WTC11 (cell line): ENCODE measurements at regions not wholly inside any gene's neighbourhood (a gene's known extent, or its start where the extent isn't known, plus 50 kb on each side); places are given as distances from the start of the nearest gene placed in this dataset.

Experiments
- ATAC-seq: fragments of 200-7000 bp; cut with Tn5 transposase; 2 replicates; pipeline ENCODE4 v1.10.0; 2021; ENCODE audit warnings: mild to moderate bottlenecking, moderate library complexity
- CTCF ChIA-PET: fragments of 300-600 bp; sonication (Branson Sonifier 250); formaldehyde crosslinking; loops from one replicate; lab custom pipeline; 2021; ENCODE audit warnings: antibody characterized with exemption; lab: Charles Lee
- POLR2A ChIA-PET: fragments of 350-600 bp; sonication (Branson Sonifier 250); formaldehyde crosslinking; loops from one replicate; lab custom pipeline; 2021; ENCODE audit warnings: antibody characterized with exemption; lab: Charles Lee
- DNase-seq: peaks from one replicate; pipeline ENCODE4 v3.0.0; 2021; ENCODE audit warnings: low spot score
- H3K27ac Mint-ChIP-seq: 2 replicates; pipeline ENCODE4 v1.8.0; 2021; ENCODE audit warnings: mixed read lengths
- H3K27me3 Mint-ChIP-seq: 2 replicates; pipeline ENCODE4 v1.8.0; 2021; ENCODE audit warnings: low read depth, mild to moderate bottlenecking, moderate library complexity, mixed read lengths
- H3K36me3 Mint-ChIP-seq: 2 replicates; pipeline ENCODE4 v1.8.0; 2021; ENCODE audit warnings: mixed read lengths
- H3K4me1 Mint-ChIP-seq: 2 replicates; pipeline ENCODE4 v1.8.0; 2022; ENCODE audit warnings: mixed read lengths
- H3K4me3 Mint-ChIP-seq: 2 replicates; pipeline ENCODE4 v1.8.0; 2021; ENCODE audit warnings: mild to moderate bottlenecking, moderate library complexity, mixed read lengths
- H3K9me3 Mint-ChIP-seq: 2 replicates; pipeline ENCODE4 v1.8.0; 2021; ENCODE audit warnings: mixed read lengths
- AR ChIP-seq: fragments of 250-450 bp; sonication (Bioruptor Pico); IDR thresholded peaks from 2 replicates; pipeline ENCODE4 v1.9.0; 2021; ENCODE audit warnings: mild to moderate bottlenecking
- ATF1 ChIP-seq: sonication (generic); formaldehyde crosslinking; IDR thresholded peaks from 2 replicates; pipeline ENCODE4 v1.8.1; 2023; ENCODE audit warnings: mild to moderate bottlenecking, moderate library complexity, missing genetic modification reagents
- CREM ChIP-seq: sonication (generic); formaldehyde crosslinking; IDR thresholded peaks from 2 replicates; pipeline ENCODE4 v1.8.1; 2022; ENCODE audit warnings: mild to moderate bottlenecking, missing genetic modification reagents, moderate library complexity
- GABPB1 ChIP-seq: sonication (generic); formaldehyde crosslinking; IDR thresholded peaks from 2 replicates; pipeline ENCODE4 v1.8.1; 2023; ENCODE audit warnings: mild to moderate bottlenecking, missing genetic modification reagents
- GTF2I ChIP-seq: fragments of 250-450 bp; sonication (Bioruptor Pico); conservative IDR thresholded peaks from 2 replicates; pipeline ENCODE4 v1.4.0; 2021; ENCODE audit warnings: mild to moderate bottlenecking
- NR2C2 ChIP-seq: sonication (generic); formaldehyde crosslinking; IDR thresholded peaks from 2 replicates; pipeline ENCODE4 v1.8.0; 2022; ENCODE audit warnings: mild to moderate bottlenecking, missing genetic modification reagents
- SMAD3 ChIP-seq: sonication (generic); formaldehyde crosslinking; IDR thresholded peaks from 2 replicates; pipeline ENCODE4 v1.8.0; 2022; ENCODE audit warnings: missing genetic modification reagents, mild to moderate bottlenecking, borderline replicate concordance
- SMAD4 ChIP-seq: sonication (generic); formaldehyde crosslinking; IDR thresholded peaks from 2 replicates; pipeline ENCODE4 v1.8.0; 2022; ENCODE audit warnings: mild to moderate bottlenecking, missing genetic modification reagents
- SOX15 ChIP-seq: fragments of 250-450 bp; sonication (Bioruptor Pico); IDR thresholded peaks from 2 replicates; pipeline ENCODE4 v1.9.0; 2021; ENCODE audit warnings: mild to moderate bottlenecking
- SP1 ChIP-seq: sonication (generic); formaldehyde crosslinking; conservative IDR thresholded peaks from 2 replicates; pipeline ENCODE4 v1.8.1; 2022; ENCODE audit warnings: missing genetic modification reagents
- TEAD1 ChIP-seq: sonication (generic); formaldehyde crosslinking; IDR thresholded peaks from 2 replicates; pipeline ENCODE4 v1.8.0; 2022; ENCODE audit warnings: mild to moderate bottlenecking, missing genetic modification reagents
- ZNF532 ChIP-seq: fragments of 250-450 bp; sonication (Bioruptor Pico); IDR thresholded peaks from 2 replicates; pipeline ENCODE4 v1.9.0; 2021; ENCODE audit warnings: mild to moderate bottlenecking, borderline replicate concordance
- TF ChIP-seq, protein P1 (sequence below): fragments of 250-450 bp; sonication (Bioruptor Pico); IDR thresholded peaks from 2 replicates; pipeline ENCODE4 v1.9.0; 2021; ENCODE audit warnings: moderate library complexity, mild to moderate bottlenecking, inconsistent platforms, borderline replicate concordance
- TF ChIP-seq, protein P2 (sequence below): sonication (generic); formaldehyde crosslinking; IDR thresholded peaks from 2 replicates; pipeline ENCODE4 v1.8.0; 2022; ENCODE audit warnings: mild to moderate bottlenecking, missing genetic modification reagents
- TF ChIP-seq, protein P3 (sequence below): sonication (generic); formaldehyde crosslinking; IDR thresholded peaks from 2 replicates; pipeline ENCODE4 v1.8.0; 2022; ENCODE audit warnings: mild to moderate bottlenecking, missing genetic modification reagents

DNA sequence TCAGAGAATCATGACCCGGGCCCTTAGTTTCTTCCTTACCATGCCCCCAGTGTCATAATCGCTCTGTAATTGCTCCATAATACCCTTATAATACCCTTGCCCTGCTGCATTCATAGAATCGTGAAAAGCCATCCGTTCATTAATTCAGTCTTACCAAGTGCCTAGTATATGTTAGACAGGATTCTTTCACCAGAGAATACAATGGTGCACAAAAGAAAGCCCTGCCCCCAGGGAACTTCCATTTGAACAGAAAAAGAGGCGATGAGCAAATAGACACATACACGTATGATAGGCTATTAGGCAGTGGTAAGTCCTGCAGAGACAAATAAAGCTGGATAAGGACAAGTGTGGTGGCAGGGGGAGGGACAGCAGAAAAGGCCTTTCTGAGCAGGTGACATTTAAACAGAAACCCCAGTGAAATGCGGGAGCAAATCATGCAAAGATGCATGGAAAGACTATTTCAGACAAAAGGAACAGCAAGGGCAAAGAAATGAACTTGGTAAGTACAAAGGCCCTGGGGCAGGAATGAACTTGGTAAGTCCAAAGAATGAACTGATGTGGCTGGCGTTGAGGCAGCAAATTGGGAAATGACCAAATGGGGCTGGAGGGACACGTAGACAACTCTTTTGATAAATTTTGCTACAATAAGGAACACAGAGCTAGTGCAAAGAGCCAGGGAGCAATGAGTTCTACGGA lies 74.6 kb upstream of the CREB3L1 start:
- Mint-ChIP-seq H3K27ac (no peak overlapping the region), H3K4me1 (peaks cover 14% of the 10 kb centered on the region), H3K36me3 (no peaks in the 10 kb centered on the region), H3K27me3 (peaks cover 6% of the 10 kb centered on the region; the same call in 1 of the 2 replicates), H3K9me3 (no peaks in the 10 kb centered on the region), H3K4me3 (no peak overlapping the region)
- CTCF ChIA-PET: no interaction called here
- POLR2A ChIA-PET: interaction anchor here (1.0 kb wide), 1 partner anchor 40 kb away, joined by 3 read pairs; no protein-coding TSS in a partner anchor
- no peak for ATAC-seq
- no peak for DNase-seq
- TF ChIP-seq, protein P1, sequence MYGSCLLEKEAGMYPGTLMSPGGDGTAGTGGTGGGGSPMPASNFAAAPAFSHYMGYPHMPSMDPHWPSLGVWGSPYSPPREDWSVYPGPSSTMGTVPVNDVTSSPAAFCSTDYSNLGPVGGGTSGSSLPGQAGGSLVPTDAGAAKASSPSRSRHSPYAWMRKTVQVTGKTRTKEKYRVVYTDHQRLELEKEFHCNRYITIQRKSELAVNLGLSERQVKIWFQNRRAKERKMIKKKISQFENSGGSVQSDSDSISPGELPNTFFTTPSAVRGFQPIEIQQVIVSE (CRISPR knock-in tag): no peak
- TF ChIP-seq SP1 (CRISPR knock-in tag): no peak
- TF ChIP-seq GTF2I (CRISPR knock-in tag): 0 out of 2 replicates have a peak, but pooled peaks have one; percentile 36
- TF ChIP-seq AR (CRISPR knock-in tag): no peak
- TF ChIP-seq SMAD4 (CRISPR knock-in tag): no peak
- TF ChIP-seq, protein P2, sequence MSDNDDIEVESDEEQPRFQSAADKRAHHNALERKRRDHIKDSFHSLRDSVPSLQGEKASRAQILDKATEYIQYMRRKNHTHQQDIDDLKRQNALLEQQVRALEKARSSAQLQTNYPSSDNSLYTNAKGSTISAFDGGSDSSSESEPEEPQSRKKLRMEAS: no peak
- no peak for TF ChIP-seq CREM

- H3K4me3 Mint-ChIP-seq: no peak overlapping the region
- H3K4me1 Mint-ChIP-seq: peaks cover 14% of the 10 kb centered on the region
- H3K9me3 Mint-ChIP-seq: no peaks in the 10 kb centered on the region
- peak; percentile 93 for ATAC-seq
- no peaks in the 10 kb centered on the region for H3K36me3 Mint-ChIP-seq
- H3K27ac Mint-ChIP-seq: 0 out of 2 replicates have a peak overlapping the region, but pooled peaks have one; percentile 78
- ChIA-PET CTCF (no interaction called here), POLR2A (interaction anchor here (1.0 kb wide), 1 partner anchor 41 kb away, joined by 3 read pairs; no protein-coding TSS in a partner anchor)
- H3K27me3 Mint-ChIP-seq: peaks cover 6% of the 10 kb centered on the region; the same call in 1 of the 2 replicates
- DNase-seq: peak; percentile 32
- TF ChIP-seq NR2C2 (CRISPR knock-in tag): no peak
- 0 out of 2 replicates have a peak, but pooled peaks have one; percentile 59 for TF ChIP-seq GTF2I (CRISPR knock-in tag)
Observed at GRCh38 chr11:46202149-46202548, 75.3 kb upstream of the CREB3L1 start.

GRCh38 chr11:46200537-46201281 lies 76.8 kb upstream of the CREB3L1 start:
- H3K27me3 Mint-ChIP-seq: peaks cover 6% of the 10 kb centered on the region; the same call in 1 of the 2 replicates
- DNase-seq: no peak
- ATAC-seq: no peak
- peaks cover 14% of the 10 kb centered on the region for H3K4me1 Mint-ChIP-seq
- no peaks in the 10 kb centered on the region for H3K36me3 Mint-ChIP-seq
- peak overlapping the region; percentile 47 for H3K27ac Mint-ChIP-seq
- ChIA-PET CTCF (no interaction called here), POLR2A (no interaction called here)
- no peak overlapping the region for H3K4me3 Mint-ChIP-seq
- no peaks in the 10 kb centered on the region for H3K9me3 Mint-ChIP-seq
- no peak for TF ChIP-seq TEAD1 (CRISPR knock-in tag)
- TF ChIP-seq ZNF532 (CRISPR knock-in tag): no peak
- TF ChIP-seq SOX15 (CRISPR knock-in tag): no peak
- no peak for TF ChIP-seq SMAD3
- TF ChIP-seq, protein P3, sequence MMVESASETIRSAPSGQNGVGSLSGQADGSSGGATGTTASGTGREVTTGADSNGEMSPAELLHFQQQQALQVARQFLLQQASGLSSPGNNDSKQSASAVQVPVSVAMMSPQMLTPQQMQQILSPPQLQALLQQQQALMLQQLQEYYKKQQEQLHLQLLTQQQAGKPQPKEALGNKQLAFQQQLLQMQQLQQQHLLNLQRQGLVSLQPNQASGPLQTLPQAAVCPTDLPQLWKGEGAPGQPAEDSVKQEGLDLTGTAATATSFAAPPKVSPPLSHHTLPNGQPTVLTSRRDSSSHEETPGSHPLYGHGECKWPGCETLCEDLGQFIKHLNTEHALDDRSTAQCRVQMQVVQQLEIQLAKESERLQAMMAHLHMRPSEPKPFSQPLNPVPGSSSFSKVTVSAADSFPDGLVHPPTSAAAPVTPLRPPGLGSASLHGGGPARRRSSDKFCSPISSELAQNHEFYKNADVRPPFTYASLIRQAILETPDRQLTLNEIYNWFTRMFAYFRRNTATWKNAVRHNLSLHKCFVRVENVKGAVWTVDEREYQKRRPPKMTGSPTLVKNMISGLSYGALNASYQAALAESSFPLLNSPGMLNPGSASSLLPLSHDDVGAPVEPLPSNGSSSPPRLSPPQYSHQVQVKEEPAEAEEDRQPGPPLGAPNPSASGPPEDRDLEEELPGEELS (CRISPR knock-in tag): no peak
- TF ChIP-seq SP1 (CRISPR knock-in tag): no peak
- TF ChIP-seq GABPB1 (CRISPR knock-in tag): no peak
- TF ChIP-seq ATF1: no peak
